ENCODE measurements at regions not wholly inside any gene's neighbourhood (a gene's known extent, or its start where the extent isn't known, plus 50 kb on each side); places are given as distances from the start of the nearest gene placed in this dataset.

GRCh38 chr2:211204456-211204855 lies 648.1 kb downstream of the CPS1 start:
- TF ChIP-seq CTCF (IDR thresholded peaks at IDR 0.05) (no peak), POLR2A (IDR thresholded peaks at IDR 0.05) (no peak)

Data from body of pancreas (tissue), 4 donors.